NT2/D1 (cell line): ENCODE measurements at regions not wholly inside any gene's neighbourhood (a gene's known extent, or its start where the extent isn't known, plus 50 kb on each side); places are given as distances from the start of the nearest gene placed in this dataset.

Experiments used
- DNase-seq: peaks from one replicate; pipeline ENCODE4 v3.0.0-alpha.2; 2011; ENCODE audit warnings: low read depth, low spot score
- H3K27me3 ChIP-seq: 2 replicates; pipeline ENCODE4 v1.6.0; 2011; ENCODE audit warnings: mild to moderate bottlenecking; ENCODE audit not compliant: insufficient read length, insufficient read depth
- H3K36me3 ChIP-seq: 2 replicates; pipeline ENCODE4 v1.6.1; 2011; ENCODE audit warnings: mild to moderate bottlenecking, low read length, mixed read lengths; ENCODE audit not compliant: insufficient read depth, insufficient read length
- H3K4me1 ChIP-seq: 2 replicates; pipeline ENCODE4 v1.5.1; 2011; ENCODE audit not compliant: insufficient read depth, insufficient read length
- H3K4me3 ChIP-seq: 2 replicates; pipeline ENCODE4 v1.5.1; 2011; ENCODE audit warnings: low read depth; ENCODE audit not compliant: insufficient read length
- H3K9ac ChIP-seq: 2 replicates; pipeline ENCODE4 v1.6.0; 2011; ENCODE audit warnings: low read depth; ENCODE audit not compliant: insufficient read length
- H3K9me3 ChIP-seq: 2 replicates; pipeline ENCODE4 v1.5.1; 2011; ENCODE audit warnings: mild to moderate bottlenecking, low read length; ENCODE audit not compliant: insufficient read depth
- SUZ12 ChIP-seq: IDR thresholded peaks from 2 replicates; pipeline ENCODE4 v1.6.1; 2011; ENCODE audit not compliant: insufficient read length, insufficient read depth; ENCODE audit errors: extremely low read depth
- YY1 ChIP-seq: IDR thresholded peaks from 2 replicates; pipeline ENCODE4 v1.6.1; 2011; ENCODE audit not compliant: insufficient read length, insufficient read depth
- ZNF274 ChIP-seq: IDR thresholded peaks from 2 replicates; pipeline ENCODE4 v1.6.1; 2011; ENCODE audit warnings: mild to moderate bottlenecking, low read depth, low read length

GRCh38 chr1:237962985-237963384 lies 72.3 kb upstream of the ZP4 start:
- Histone ChIP-seq H3K9ac (no peak overlapping the region), H3K4me3 (no peak overlapping the region), H3K9me3 (no peaks in the 10 kb centered on the region), H3K4me1 (no peaks in the 10 kb centered on the region), H3K27me3 (no peaks in the 10 kb centered on the region), H3K36me3 (no peaks in the 10 kb centered on the region)
- TF ChIP-seq YY1 = no peak
- no peak for DNase-seq

DNA sequence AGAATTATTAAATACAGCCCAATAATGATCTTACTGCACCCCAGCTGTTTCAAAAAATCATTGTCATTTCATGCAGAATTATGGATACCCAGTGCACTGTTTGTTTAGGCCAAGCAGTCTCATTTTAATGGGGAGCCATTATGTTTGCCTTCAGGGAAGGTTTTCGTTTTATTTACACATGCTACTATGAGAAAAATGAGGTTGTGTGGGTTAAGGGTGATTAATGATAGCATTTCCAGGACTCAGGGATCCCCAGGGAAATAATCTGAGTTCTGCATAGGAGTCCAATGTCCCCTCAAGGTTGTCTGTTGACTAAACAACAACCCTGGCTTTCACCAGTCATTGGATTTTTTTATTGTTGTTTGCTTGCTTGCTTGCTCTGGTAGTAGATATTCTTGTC lies 71.0 kb upstream of the ZP4 start:
- no peak overlapping the region for H3K9ac ChIP-seq
- H3K4me1 ChIP-seq = no peaks in the 10 kb centered on the region
- DNase-seq = no peak
- H3K27me3 ChIP-seq = no peaks in the 10 kb centered on the region
- no peaks in the 10 kb centered on the region for H3K9me3 ChIP-seq
- TF ChIP-seq ZNF274 (no peak), SUZ12 (no peak), YY1 (no peak)
- no peak overlapping the region for H3K4me3 ChIP-seq
- H3K36me3 ChIP-seq = no peaks in the 10 kb centered on the region

GRCh38 chr1:237959838-237960237 lies 69.1 kb upstream of the ZP4 start:
- H3K4me3 ChIP-seq = no peak overlapping the region
- no peak for DNase-seq
- H3K9ac ChIP-seq = no peak overlapping the region
- no peak for TF ChIP-seq ZNF274
- TF ChIP-seq YY1 = no peak
- no peak for TF ChIP-seq SUZ12
- H3K27me3 ChIP-seq = no peaks in the 10 kb centered on the region
- H3K4me1 ChIP-seq = no peaks in the 10 kb centered on the region
- no peaks in the 10 kb centered on the region for H3K9me3 ChIP-seq
- no peaks in the 10 kb centered on the region for H3K36me3 ChIP-seq

DNA sequence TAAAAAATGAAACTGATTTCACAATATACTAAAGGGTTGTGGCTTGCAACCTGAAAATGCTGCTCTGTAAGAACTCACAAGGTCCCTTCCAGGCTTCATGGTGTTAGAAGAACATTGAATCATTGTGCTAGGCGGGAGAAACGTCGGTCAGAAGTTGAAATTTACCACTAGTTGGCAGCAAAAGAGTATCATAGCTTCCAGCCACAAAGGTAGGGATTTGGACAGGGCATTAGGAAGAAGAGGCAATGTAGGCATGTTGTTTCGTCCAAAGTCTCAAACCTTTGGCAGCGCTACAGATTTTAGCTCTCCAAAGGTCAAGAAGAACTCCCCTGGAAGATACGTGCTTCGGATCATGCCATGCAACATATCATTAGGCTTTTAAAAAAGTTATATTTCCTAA lies 62.5 kb upstream of the ZP4 start:
- Histone ChIP-seq H3K27me3 (no peaks in the 10 kb centered on the region), H3K9me3 (no peaks in the 10 kb centered on the region)
- TF ChIP-seq SUZ12 = no peak
- no peak for TF ChIP-seq YY1
- no peak for TF ChIP-seq ZNF274

More for the DNA sequence above, 62.5 kb upstream of the ZP4 start:
- H3K36me3 ChIP-seq = no peaks in the 10 kb centered on the region
- no peak for DNase-seq
- no peak overlapping the region for H3K9ac ChIP-seq
- no peak overlapping the region for H3K4me3 ChIP-seq
- H3K4me1 ChIP-seq = no peaks in the 10 kb centered on the region
